ENCODE measurements at regions not wholly inside any gene's neighbourhood (a gene's known extent, or its start where the extent isn't known, plus 50 kb on each side); places are given as distances from the start of the nearest gene placed in this dataset.

DNA sequence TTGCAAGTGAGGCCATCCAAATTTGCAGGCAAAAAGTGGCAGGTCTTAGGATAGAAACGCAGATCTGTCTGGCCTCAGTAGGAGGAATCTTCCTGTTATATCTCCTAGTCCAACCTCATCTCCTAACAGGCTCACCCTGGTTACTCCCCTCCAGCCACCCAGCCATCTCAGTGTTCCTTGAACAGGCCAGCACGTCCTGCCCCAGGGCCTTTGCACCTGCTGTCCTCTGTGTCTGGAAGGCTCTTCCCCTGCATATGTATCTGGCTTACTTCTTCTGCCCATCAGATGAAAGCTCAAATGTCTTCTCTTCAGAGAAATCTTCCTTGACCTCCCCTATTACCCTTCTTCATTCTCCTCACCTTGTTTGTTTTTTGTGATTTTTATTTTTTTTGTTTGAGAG is 107.3 kb upstream of the ALDH1B1 start:
- no peaks in the 10 kb centered on the region for H3K36me3 Mint-ChIP-seq
- H3K4me3 Mint-ChIP-seq, result no peak overlapping the region
- no peaks in the 10 kb centered on the region for H3K9me3 Mint-ChIP-seq (ENCODE audit: low read depth)
- no peak overlapping the region for H3K27ac Mint-ChIP-seq
- H3K4me1 Mint-ChIP-seq (ENCODE audit: low read depth), result no peaks in the 10 kb centered on the region
- peaks cover under 1% of the 10 kb centered on the region for H3K27me3 Mint-ChIP-seq

- Mint-ChIP-seq H3K9me3 (ENCODE audit: low read depth) (no peaks in the 10 kb centered on the region), H3K36me3 (no peaks in the 10 kb centered on the region), H3K4me3 (no peak overlapping the region), H3K27ac (no peak overlapping the region), H3K27me3 (no peaks in the 10 kb centered on the region), H3K4me1 (ENCODE audit: low read depth) (peaks cover under 1% of the 10 kb centered on the region)
Observed at GRCh38 chr9:38284588-38285051, 107.9 kb upstream of the ALDH1B1 start.

GRCh38 chr9:38284039-38284575 is 108.4 kb upstream of the ALDH1B1 start:
- Mint-ChIP-seq H3K9me3 (ENCODE audit: low read depth) (no peaks in the 10 kb centered on the region), H3K27me3 (no peaks in the 10 kb centered on the region), H3K27ac (no peak overlapping the region), H3K36me3 (no peaks in the 10 kb centered on the region), H3K4me3 (no peak overlapping the region), H3K4me1 (ENCODE audit: low read depth) (peaks cover 6% of the 10 kb centered on the region)

DNA sequence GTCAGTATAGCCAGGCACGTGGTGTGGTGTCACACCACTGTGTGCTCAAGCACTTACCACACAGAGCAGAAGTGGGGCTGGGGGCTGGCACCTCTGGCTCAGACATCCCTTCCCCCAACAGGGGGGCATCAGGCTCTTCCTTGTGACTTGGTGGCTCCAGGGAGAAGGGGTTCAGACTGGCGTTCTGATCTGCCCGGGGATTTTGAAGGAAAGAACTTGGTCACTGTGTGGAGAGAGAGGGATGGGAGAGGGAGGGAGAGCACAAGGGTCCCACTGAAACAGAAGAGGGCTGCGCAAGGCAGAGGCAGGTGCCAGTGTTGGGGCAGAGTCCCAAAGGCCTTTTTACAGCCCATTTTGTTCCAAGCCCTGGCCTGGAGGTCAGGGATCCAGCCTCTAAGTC is 109.7 kb upstream of the ALDH1B1 start:
- no peaks in the 10 kb centered on the region for H3K36me3 Mint-ChIP-seq
- H3K9me3 Mint-ChIP-seq (ENCODE audit: low read depth), result no peaks in the 10 kb centered on the region
- no peak overlapping the region for H3K4me3 Mint-ChIP-seq
- H3K4me1 Mint-ChIP-seq (ENCODE audit: low read depth), result peaks cover 14% of the 10 kb centered on the region
- H3K27me3 Mint-ChIP-seq, result no peaks in the 10 kb centered on the region
- no peak overlapping the region for H3K27ac Mint-ChIP-seq

DNA sequence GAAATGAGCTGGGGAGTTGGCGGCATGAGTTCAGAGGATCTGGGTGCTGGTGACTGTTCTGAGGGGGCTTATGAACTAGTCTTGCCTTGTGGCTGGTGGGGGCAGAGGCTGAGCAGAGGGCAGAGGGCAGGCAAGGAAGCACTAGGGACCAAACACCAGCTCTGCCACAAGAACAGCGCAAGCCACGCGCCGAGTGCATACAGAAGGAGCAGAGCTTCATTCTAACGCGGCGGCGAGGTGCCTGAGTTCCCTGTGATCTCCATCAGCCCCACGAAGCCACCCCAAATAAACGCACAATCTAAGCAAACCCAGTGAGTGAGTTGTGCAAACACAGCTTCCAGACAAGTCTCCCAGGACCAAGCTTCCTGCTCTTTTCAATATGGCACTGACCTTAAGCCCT is 110.6 kb upstream of the ALDH1B1 start:
- Mint-ChIP-seq H3K27ac (no peak overlapping the region), H3K9me3 (ENCODE audit: low read depth) (no peaks in the 10 kb centered on the region), H3K36me3 (no peaks in the 10 kb centered on the region), H3K4me3 (no peak overlapping the region), H3K4me1 (ENCODE audit: low read depth) (peaks cover 14% of the 10 kb centered on the region), H3K27me3 (no peaks in the 10 kb centered on the region)

GRCh38 chr9:38281196-38281595 is 111.3 kb upstream of the ALDH1B1 start:
- H3K27ac Mint-ChIP-seq, result no peak overlapping the region
- H3K9me3 Mint-ChIP-seq (ENCODE audit: low read depth), result no peaks in the 10 kb centered on the region
- no peaks in the 10 kb centered on the region for H3K27me3 Mint-ChIP-seq
- no peak overlapping the region for H3K4me3 Mint-ChIP-seq
- H3K4me1 Mint-ChIP-seq (ENCODE audit: low read depth), result peaks cover 14% of the 10 kb centered on the region
- H3K36me3 Mint-ChIP-seq, result no peaks in the 10 kb centered on the region

DNA sequence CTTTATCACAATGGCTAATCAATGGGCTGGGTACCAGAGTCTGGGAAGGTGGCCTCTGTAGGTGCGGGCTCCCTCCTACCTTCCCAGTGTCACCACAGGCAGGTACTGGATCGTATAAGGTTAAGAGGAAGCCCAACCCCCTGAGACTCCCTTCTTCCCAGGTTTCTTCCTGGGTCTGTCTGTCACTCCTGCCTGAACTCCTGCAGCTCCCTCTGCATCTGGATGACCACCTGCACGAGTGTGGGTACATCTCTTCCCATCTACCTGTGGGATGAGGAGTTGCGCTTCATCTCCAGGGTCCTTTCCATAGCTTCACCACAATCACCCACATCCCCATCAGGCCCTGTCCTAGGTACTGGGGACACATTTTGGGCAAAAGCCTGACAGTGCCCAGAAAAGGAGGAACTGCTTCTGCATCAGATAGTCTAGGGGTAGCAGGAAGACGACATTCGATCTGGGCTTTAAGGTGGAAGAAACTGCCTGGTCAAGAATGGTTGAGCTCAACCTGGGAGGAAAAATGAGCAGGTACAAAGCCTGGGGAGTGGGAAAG is 112.2 kb upstream of the ALDH1B1 start:
- Mint-ChIP-seq H3K4me3 (no peak overlapping the region), H3K27me3 (no peaks in the 10 kb centered on the region), H3K9me3 (ENCODE audit: low read depth) (no peaks in the 10 kb centered on the region), H3K27ac (no peak overlapping the region), H3K36me3 (no peaks in the 10 kb centered on the region), H3K4me1 (ENCODE audit: low read depth) (peaks cover 14% of the 10 kb centered on the region)

DNA sequence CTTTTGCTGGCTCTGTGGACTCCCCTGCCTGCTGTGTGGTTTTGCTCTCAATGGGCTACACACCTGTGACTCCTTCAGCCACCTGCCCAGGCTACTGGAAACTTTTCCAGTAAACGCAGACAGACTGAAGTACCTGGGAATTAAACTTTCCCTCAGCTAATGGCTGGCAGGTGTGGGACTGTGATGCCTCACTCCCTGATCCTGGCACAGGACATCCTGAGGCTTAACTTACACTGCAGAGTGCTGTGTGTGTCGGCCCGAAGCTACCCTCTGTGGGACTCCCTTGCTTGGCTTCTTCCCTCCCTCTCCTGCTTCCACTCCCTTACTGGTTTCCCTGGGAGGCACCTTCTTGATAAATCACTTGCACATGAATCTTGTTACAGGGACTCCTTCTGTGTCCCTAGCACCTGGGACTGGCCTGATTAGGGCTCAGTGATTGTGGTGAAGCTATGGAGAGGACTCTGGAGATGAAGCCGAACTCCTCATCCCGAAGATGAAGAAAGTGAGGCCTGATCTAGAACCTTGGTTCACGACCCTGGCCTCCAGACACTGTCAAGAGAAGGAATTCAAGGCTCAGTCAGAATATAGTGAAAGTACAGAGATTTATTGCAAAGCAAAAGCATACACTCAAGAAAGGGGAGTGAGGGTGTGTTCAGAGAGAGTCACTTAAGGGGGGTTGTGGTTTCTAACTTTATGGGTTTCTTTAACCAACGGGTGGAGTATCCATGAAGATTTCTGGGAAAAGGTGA is 113.4 kb upstream of the ALDH1B1 start:
- Mint-ChIP-seq H3K4me1 (ENCODE audit: low read depth) (peaks cover 14% of the 10 kb centered on the region), H3K4me3 (no peak overlapping the region), H3K27me3 (no peaks in the 10 kb centered on the region), H3K36me3 (no peaks in the 10 kb centered on the region), H3K27ac (no peak overlapping the region), H3K9me3 (ENCODE audit: low read depth) (no peaks in the 10 kb centered on the region)

DNA sequence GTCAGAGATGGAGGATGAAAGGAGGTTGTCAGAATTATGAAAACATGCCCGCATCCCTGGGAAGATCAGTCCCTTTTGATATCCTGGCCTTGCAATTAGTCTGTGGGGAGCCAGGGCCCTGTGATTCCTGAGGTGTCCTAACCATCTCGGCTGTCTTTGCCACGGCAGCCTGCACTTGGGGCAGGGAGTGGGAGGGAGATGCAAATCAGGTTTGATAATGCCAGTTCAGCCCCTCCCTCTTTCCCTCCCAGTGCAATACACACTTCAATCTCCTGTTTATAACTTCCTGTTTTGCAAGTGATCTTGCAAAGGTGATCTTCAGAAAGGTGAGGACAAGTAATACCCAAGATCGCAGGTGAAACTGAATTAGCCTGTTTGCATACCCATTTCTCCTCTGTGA is 114.0 kb upstream of the ALDH1B1 start:
- Mint-ChIP-seq H3K4me1 (ENCODE audit: low read depth) (peaks cover 14% of the 10 kb centered on the region), H3K27me3 (no peaks in the 10 kb centered on the region), H3K36me3 (no peaks in the 10 kb centered on the region), H3K4me3 (no peak overlapping the region), H3K27ac (no peak overlapping the region), H3K9me3 (ENCODE audit: low read depth) (no peaks in the 10 kb centered on the region)

GRCh38 chr9:38277601-38278200 is 114.8 kb upstream of the ALDH1B1 start:
- no peak overlapping the region for H3K27ac Mint-ChIP-seq
- H3K36me3 Mint-ChIP-seq, result no peaks in the 10 kb centered on the region
- no peaks in the 10 kb centered on the region for H3K9me3 Mint-ChIP-seq (ENCODE audit: low read depth)
- H3K27me3 Mint-ChIP-seq, result no peaks in the 10 kb centered on the region
- H3K4me1 Mint-ChIP-seq (ENCODE audit: low read depth), result peaks cover 14% of the 10 kb centered on the region
- H3K4me3 Mint-ChIP-seq, result no peak overlapping the region

- Mint-ChIP-seq H3K36me3 (no peaks in the 10 kb centered on the region), H3K27me3 (no peaks in the 10 kb centered on the region), H3K27ac (no peak overlapping the region), H3K4me3 (no peak overlapping the region), H3K9me3 (ENCODE audit: low read depth) (peaks cover 1% of the 10 kb centered on the region), H3K4me1 (ENCODE audit: low read depth) (peaks cover 14% of the 10 kb centered on the region)
Observed at GRCh38 chr9:38276771-38277439, 115.6 kb upstream of the ALDH1B1 start.

DNA sequence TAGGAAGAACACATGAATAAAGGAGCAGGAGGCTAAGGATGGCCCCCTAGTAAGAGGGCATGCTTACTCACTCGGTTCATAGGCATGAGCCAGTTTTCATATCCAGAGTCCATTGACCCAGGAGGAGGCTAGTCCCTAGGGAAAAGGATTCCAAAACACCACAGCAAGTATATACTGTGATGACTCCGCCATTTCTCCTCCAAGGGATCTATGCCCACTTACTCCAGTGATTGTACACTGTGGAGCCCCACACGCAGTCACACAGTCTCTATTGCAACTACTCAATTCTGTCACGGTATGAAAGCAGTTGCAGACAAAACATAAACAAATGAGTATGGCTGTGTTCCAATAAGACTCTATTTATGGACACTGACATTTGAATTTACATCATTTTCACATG is 117.7 kb upstream of the ALDH1B1 start:
- H3K4me1 Mint-ChIP-seq (ENCODE audit: low read depth), result peaks cover 14% of the 10 kb centered on the region
- no peaks in the 10 kb centered on the region for H3K27me3 Mint-ChIP-seq
- H3K36me3 Mint-ChIP-seq, result no peaks in the 10 kb centered on the region
- H3K4me3 Mint-ChIP-seq, result no peak overlapping the region
- peaks cover 4% of the 10 kb centered on the region for H3K9me3 Mint-ChIP-seq (ENCODE audit: low read depth)
- H3K27ac Mint-ChIP-seq, result no peak overlapping the region

DNA sequence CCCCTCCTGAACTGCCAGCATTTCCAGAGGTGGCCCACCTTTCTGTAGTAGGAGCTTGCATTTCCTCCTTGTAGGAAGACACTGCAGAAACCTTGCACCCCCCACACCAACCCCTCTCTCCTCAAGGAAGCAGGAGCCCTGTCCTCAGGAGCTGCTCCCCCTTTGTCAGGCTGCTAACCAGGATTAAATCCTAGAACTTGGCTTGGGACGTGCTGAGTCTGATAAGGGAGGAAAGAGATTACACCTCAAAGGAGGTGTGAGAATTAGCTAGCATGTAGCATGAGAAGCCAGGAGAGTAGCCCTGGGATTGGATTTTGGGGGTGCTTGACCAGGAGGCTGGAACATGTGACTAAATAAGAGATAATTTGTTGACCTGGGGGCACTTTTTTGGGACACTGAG is 119.8 kb upstream of the ALDH1B1 start:
- no peaks in the 10 kb centered on the region for H3K27me3 Mint-ChIP-seq
- H3K27ac Mint-ChIP-seq, result no peak overlapping the region

GRCh38 chr9:38271666-38272241 is 120.7 kb upstream of the ALDH1B1 start:
- Mint-ChIP-seq H3K4me3 (no peak overlapping the region), H3K4me1 (ENCODE audit: low read depth) (no peaks in the 10 kb centered on the region), H3K27me3 (peaks cover under 1% of the 10 kb centered on the region), H3K27ac (no peak overlapping the region), H3K36me3 (no peaks in the 10 kb centered on the region), H3K9me3 (ENCODE audit: low read depth) (peaks cover 4% of the 10 kb centered on the region)

More for the DNA sequence above, 119.8 kb upstream of the ALDH1B1 start:
- no peak overlapping the region for H3K4me3 Mint-ChIP-seq
- H3K36me3 Mint-ChIP-seq, result no peaks in the 10 kb centered on the region
- H3K4me1 Mint-ChIP-seq (ENCODE audit: low read depth), result no peaks in the 10 kb centered on the region
- peaks cover 4% of the 10 kb centered on the region for H3K9me3 Mint-ChIP-seq (ENCODE audit: low read depth)

GRCh38 chr9:38269775-38270174 is 122.7 kb upstream of the ALDH1B1 start:
- peaks cover 5% of the 10 kb centered on the region for H3K27me3 Mint-ChIP-seq
- H3K4me3 Mint-ChIP-seq, result no peak overlapping the region
- H3K27ac Mint-ChIP-seq, result no peak overlapping the region
- peaks cover 20% of the 10 kb centered on the region for H3K9me3 Mint-ChIP-seq (ENCODE audit: low read depth)
- no peaks in the 10 kb centered on the region for H3K4me1 Mint-ChIP-seq (ENCODE audit: low read depth)
- peaks cover 11% of the 10 kb centered on the region for H3K36me3 Mint-ChIP-seq
